ENCODE measurements at regions not wholly inside any gene's neighbourhood (a gene's known extent, or its start where the extent isn't known, plus 50 kb on each side); places are given as distances from the start of the nearest gene placed in this dataset.

- DNase-seq (ENCODE audit: low read depth) = no peak
- no peak for TF ChIP-seq CTCF (conservative IDR thresholded peaks at IDR 0.05; ENCODE audit: low read depth, low read length)
- H3K4me3 ChIP-seq (ENCODE audit: low read depth, low read length) = no peak overlapping the region
Observed at GRCh38 chr3:55241098-55241497, 246.0 kb downstream of the WNT5A start.

- no peak overlapping the region for H3K4me3 ChIP-seq (ENCODE audit: low read depth, low read length)
- no peak for DNase-seq (ENCODE audit: low read depth)
- TF ChIP-seq CTCF (conservative IDR thresholded peaks at IDR 0.05; ENCODE audit: low read depth, low read length) = no peak
Observed at GRCh38 chr3:55235416-55235815, 251.7 kb downstream of the WNT5A start.

GRCh38 chr3:55226696-55227095 lies 260.4 kb downstream of the WNT5A start:
- no peak for DNase-seq (ENCODE audit: low read depth)
- TF ChIP-seq CTCF (conservative IDR thresholded peaks at IDR 0.05; ENCODE audit: low read depth, low read length) = no peak
- H3K4me3 ChIP-seq (ENCODE audit: low read depth, low read length) = no peak overlapping the region

GRCh38 chr3:55218577-55218976 lies 268.5 kb downstream of the WNT5A start:
- DNase-seq (ENCODE audit: low read depth) = no peak
- TF ChIP-seq CTCF (conservative IDR thresholded peaks at IDR 0.05; ENCODE audit: low read depth, low read length) = no peak

GRCh38 chr3:55207744-55208143 lies 279.4 kb downstream of the WNT5A start:
- DNase-seq (ENCODE audit: low read depth) = no peak
- no peak for TF ChIP-seq CTCF (conservative IDR thresholded peaks at IDR 0.05; ENCODE audit: low read depth, low read length)
- no peak overlapping the region for H3K4me3 ChIP-seq (ENCODE audit: low read depth, low read length)

More at GRCh38 chr3:55218577-55218976, 268.5 kb downstream of the WNT5A start:
- H3K4me3 ChIP-seq (ENCODE audit: low read depth, low read length) = no peak overlapping the region

GRCh38 chr3:55205990-55206389 lies 278.1 kb upstream of the LRTM1 start:
- H3K4me3 ChIP-seq (ENCODE audit: low read depth, low read length) = no peak overlapping the region

More at GRCh38 chr3:55205990-55206389, 278.1 kb upstream of the LRTM1 start:
- DNase-seq (ENCODE audit: low read depth) = no peak
- TF ChIP-seq CTCF (conservative IDR thresholded peaks at IDR 0.05; ENCODE audit: low read depth, low read length) = no peak
